Activated CD8-positive, alpha-beta memory T cell treated with anti-CD3 and anti-CD28 coated beads for 48 hours (primary cell): ENCODE measurements at regions not wholly inside any gene's neighbourhood (a gene's known extent, or its start where the extent isn't known, plus 50 kb on each side); places are given as distances from the start of the nearest gene placed in this dataset.

Experiments used
- DNase-seq, 3 experiments: peaks; one replicate each; pipeline ENCODE4 v3.0.0-alpha.2; 2020; ENCODE audit warnings: low read depth in 2 of 3, low spot score in 2 of 3

- no peak for DNase-seq
These were observed 160.1 kb downstream of the MFSD1 start for GRCh38 chr3:158961911-158962310.

- DNase-seq: no peak
These were observed 168.2 kb downstream of the MFSD1 start for GRCh38 chr3:158970006-158970405.

DNA sequence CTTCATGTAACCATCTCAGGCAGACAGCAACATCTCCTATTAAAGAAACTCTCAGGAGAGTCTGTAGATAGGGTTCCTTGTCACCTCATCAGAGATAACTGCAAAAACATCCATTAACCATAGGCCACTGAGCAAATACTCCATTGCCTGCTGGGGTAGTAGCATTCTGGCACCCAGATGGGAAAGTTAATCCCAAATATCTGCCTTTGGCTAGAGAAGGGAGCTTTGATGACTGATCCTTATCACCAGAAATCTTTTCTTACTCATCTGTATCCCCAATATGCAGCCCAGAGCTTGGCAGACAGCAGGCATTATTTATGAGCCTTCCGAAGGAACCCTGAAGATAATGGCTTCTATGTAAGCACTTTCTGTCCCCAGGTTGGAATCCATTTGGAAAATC, 173.1 kb downstream of the MFSD1 start:
- no peak for DNase-seq

- DNase-seq: no peak
These were observed 175.1 kb downstream of the MFSD1 start for GRCh38 chr3:158976966-158977365.

DNA sequence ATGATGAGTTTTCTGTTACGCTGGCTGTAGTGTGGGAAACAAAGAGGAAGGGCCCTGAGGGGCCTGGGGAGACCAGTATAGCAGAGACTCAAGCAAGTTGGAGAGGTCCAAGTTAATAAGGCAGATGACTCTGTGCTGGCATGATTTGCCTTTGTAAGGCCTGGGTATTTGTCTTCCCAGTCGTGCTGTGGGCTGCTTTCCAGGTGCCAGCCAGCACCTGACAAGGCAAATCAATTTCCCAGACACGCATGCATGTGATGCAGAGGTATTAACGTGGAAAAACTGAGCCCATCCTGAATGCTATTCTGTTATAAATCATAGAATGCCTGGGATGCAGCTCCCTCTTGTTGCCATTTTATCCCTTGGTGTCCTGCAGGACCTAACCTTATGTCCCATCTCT, 175.6 kb downstream of the MFSD1 start:
- no peak for DNase-seq

DNA sequence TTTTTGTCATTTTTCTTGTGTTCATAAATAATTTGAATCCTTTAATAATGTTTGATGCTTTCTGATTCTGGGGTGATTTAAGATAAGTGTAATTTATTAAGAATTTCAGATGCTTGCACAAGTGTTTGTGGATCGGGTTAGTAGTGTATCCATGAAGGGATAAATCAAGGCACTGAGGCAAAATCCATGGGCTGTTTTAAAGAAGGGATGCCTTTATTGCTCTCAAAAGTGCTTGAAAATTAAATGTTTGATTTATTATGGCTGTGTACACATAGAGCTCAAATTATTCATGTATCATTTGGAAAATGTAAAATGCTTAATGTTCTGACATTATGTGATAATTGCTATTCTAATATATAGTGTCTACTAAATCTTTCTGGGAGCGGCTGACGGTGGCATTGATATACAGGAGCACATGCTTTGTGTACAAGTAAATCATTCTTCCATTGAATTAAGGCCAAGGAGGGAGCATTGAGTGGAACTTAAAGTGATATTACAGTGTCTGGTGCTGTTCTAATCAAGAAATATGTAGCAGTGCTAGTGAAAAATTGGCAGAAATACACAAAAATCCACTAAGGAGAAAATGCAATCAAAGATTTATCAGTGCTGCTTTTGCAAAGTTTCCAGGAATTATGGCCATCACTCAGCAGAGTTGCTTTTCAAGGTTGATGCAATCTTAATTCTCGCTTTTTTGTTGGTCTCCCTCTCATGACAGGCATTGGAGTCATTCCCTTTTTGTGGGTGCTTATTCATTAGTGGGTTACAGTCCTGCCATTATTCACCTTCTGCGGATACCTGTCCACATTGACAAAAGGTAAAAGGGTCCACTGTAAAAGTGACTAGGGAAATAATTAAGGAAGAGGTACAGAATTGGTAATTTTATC, 181.6 kb downstream of the MFSD1 start:
- DNase-seq: no peak

GRCh38 chr3:158991146-158991705, 189.4 kb downstream of the MFSD1 start:
- DNase-seq: no peak

- no peak for DNase-seq
These were observed 190.6 kb downstream of the MFSD1 start for GRCh38 chr3:158992463-158992862.

- no peak for DNase-seq
These were observed 192.5 kb downstream of the MFSD1 start for GRCh38 chr3:158994386-158994785.

DNA sequence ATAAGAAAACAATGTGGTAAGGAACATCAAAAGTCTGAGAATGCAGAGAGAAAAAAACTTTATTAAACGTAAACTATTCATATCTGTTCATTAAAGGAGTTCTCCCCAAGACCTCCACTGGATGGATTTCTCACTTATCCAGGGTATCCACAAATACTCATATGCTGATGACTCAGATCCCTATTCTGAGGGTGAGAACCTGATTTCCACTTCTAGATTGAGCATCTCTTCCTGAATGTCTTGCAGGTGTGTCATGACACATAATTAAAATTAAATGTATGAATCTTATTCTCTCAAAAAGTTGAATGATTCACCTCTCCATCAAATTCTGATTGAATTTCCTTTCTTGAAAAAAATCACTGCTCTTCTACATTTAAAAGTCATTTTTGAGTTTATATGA, 199.9 kb downstream of the MFSD1 start:
- no peak for DNase-seq

DNA sequence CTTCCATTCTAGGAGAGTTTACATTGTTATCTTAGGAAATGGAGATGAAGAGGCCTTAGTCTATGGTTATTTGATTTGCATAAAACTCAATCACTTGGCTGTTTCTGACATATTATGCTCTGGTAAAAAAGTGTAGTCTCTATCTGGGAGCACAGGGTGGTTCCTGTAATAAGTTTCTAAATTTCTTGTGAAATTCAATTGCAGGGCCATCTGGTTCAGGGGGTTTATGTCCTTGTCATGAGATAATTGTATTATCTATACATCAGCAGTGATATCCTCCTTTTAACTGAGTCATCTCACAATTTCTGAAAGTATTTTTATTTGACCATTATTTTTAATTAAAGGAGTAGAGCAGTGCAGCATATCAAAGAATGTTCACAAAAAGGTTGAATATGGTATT, 203.3 kb downstream of the MFSD1 start:
- no peak for DNase-seq

- DNase-seq: no peak
These were observed 205.5 kb downstream of the MFSD1 start for GRCh38 chr3:159007331-159007730.

GRCh38 chr3:159008401-159008800, 206.5 kb downstream of the MFSD1 start:
- no peak for DNase-seq

GRCh38 chr3:159018341-159018740, 216.5 kb downstream of the MFSD1 start:
- no peak for DNase-seq

GRCh38 chr3:159025733-159026132, 223.9 kb downstream of the MFSD1 start:
- DNase-seq: no peak

DNA sequence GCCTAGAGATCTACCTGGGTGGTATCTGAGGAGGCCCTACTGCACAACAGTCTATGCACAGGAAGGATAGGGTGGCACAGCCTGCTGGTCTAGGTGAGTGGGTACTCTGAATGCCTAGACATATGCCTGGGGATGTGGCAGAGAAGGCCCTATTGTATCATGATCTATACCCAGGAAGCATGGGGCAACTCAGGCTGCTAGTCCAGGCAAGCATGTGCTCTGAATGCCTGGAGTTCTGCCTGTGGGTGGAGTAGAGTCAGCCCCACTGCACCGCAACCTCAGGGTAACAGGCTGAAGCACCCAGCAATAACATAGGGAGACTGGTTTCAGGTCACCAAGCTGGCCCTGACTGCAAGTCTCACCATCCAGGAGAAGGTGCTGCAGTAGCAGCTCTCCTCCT, 224.7 kb downstream of the MFSD1 start:
- no peak for DNase-seq

GRCh38 chr3:159028706-159029105, 226.9 kb downstream of the MFSD1 start:
- no peak for DNase-seq

- DNase-seq: no peak
These were observed 227.6 kb downstream of the MFSD1 start for GRCh38 chr3:159029306-159030026.

- DNase-seq: no peak
These were observed 228.3 kb downstream of the MFSD1 start for GRCh38 chr3:159030138-159030670.

DNA sequence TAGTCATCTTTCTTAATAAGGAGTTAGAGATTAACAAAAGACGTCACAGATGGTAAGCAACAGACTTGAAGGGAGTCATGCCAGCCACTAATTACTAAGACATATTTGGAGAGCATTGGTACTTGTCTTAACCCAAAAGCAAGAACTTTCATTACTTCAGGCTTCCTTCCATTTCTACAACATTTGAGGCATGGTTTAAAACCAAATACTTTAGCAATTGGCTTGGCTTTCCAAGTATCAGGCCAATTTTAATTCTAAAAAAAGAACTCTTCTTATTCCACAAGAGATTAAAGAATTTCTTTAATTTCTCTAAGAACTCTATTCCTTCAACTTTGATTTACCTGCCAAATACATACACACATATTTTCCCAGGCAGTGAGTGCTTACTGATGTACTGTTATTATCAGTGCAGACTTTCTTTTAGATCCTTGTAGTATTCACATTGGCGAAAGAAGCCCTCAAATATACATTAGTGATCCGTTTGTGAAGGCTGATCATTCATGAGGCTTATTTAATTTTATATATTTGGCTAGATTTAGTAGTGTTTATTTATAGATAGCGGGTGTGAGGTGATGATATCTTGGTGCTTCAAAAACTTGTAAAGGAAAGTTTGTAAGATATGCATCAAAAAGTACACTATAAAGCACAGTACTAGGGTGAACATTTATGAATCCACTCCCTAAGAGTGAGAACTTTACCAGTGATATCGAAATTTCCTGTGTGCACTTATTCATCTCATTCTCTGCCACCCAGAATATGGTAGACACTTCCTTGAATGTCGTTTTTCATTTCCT, 229.2 kb downstream of the MFSD1 start:
- no peak for DNase-seq

- no peak for DNase-seq
These were observed 230.5 kb downstream of the MFSD1 start for GRCh38 chr3:159032311-159032710.
